Esophagus squamous epithelium (tissue), 4 donors: ENCODE measurements at regions not wholly inside any gene's neighbourhood (a gene's known extent, or its start where the extent isn't known, plus 50 kb on each side); places are given as distances from the start of the nearest gene placed in this dataset.

Source experiments
- POLR2A ChIP-seq, 4 donors: fragments of 450-650 bp; IDR thresholded peaks; one replicate each; pipeline ENCODE4 v1.6.1; 2017; ENCODE audit warnings: antibody characterized with exemption in 4 of 4, mild to moderate bottlenecking in 4 of 4, moderate library complexity in 3 of 4
- TF ChIP-seq, protein P1 (sequence below), 6 experiments: fragments of 450-650 bp in 4 of 6; fragments of 200-600 bp in 2 of 6; sonication (generic) in 2 of 6; IDR thresholded peaks; one replicate each; pipeline ENCODE4 v1.5.1; 2016 to 2019; ENCODE audit warnings: antibody characterized with exemption in 6 of 6, mild to moderate bottlenecking in 4 of 6, moderate library complexity in 4 of 6

DNA sequence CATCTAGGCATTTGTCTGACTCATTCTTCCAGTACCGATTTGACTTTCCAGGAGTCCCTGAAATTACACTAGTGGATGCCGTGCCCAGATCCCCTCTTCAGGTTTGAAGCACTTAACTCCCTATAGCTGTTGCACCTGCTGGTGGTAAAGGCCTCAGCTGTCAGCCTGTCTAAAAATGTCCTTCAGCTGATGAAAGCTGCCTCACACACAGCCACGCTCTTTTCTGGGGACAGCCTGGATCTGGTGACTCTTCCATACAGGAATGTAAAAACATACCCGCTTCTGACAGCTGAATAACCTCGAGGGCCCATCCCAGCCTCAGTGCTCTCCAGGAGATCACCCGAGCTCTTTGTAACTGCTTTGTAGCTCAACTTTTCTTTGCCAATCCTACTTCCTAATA, 534.1 kb upstream of the GRM7 start:
- TF ChIP-seq POLR2A (IDR thresholded peaks at IDR 0.05), result no peak
- TF ChIP-seq, protein P1, sequence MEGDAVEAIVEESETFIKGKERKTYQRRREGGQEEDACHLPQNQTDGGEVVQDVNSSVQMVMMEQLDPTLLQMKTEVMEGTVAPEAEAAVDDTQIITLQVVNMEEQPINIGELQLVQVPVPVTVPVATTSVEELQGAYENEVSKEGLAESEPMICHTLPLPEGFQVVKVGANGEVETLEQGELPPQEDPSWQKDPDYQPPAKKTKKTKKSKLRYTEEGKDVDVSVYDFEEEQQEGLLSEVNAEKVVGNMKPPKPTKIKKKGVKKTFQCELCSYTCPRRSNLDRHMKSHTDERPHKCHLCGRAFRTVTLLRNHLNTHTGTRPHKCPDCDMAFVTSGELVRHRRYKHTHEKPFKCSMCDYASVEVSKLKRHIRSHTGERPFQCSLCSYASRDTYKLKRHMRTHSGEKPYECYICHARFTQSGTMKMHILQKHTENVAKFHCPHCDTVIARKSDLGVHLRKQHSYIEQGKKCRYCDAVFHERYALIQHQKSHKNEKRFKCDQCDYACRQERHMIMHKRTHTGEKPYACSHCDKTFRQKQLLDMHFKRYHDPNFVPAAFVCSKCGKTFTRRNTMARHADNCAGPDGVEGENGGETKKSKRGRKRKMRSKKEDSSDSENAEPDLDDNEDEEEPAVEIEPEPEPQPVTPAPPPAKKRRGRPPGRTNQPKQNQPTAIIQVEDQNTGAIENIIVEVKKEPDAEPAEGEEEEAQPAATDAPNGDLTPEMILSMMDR (IDR thresholded peaks at IDR 0.05), result no peak
